Head of caudate nucleus (tissue), 42 donors: ENCODE measurements at regions not wholly inside any gene's neighbourhood (a gene's known extent, or its start where the extent isn't known, plus 50 kb on each side); places are given as distances from the start of the nearest gene placed in this dataset.

Experiments used
- DNase-seq, 42 donors: peaks; one replicate each; pipeline versions ENCODE4 v3.0.0 to v3.0.0-alpha.2; 2020 to 2021; ENCODE audit warnings: mixed read lengths in 7 of 42
- intact Hi-C: fragments of 100-400 bp; cut with DNase I; formaldehyde crosslinking; loops from one replicate; pipeline ENCODE4 v1.15.0; 2022

- DNase-seq, result peak in 11 of 42 donors; percentile 2 to 41 (median 16)
- intact Hi-C loops, result no loop called here
Observed at GRCh38 chrX:139203651-139204570, 326.6 kb upstream of the F9 start.

- DNase-seq, result peak in 8 of 42 donors; percentile 1 to 36 (median 12)
- intact Hi-C loops, result no loop called here
Observed at GRCh38 chrX:139202742-139203420, 327.7 kb upstream of the F9 start.

- intact Hi-C loops, result no loop called here
- no peak for DNase-seq
Observed at GRCh38 chrX:139201924-139202323, 328.6 kb upstream of the F9 start.

- intact Hi-C loops, result no loop called here
- no peak for DNase-seq
Observed at GRCh38 chrX:139200793-139201192, 329.7 kb upstream of the F9 start.

- no peak for DNase-seq
Observed at GRCh38 chrX:139200346-139200745, 330.2 kb upstream of the F9 start.

GRCh38 chrX:139199933-139200332 is 330.6 kb upstream of the F9 start:
- intact Hi-C loops, result no loop called here
- DNase-seq, result no peak

More at GRCh38 chrX:139200346-139200745, 330.2 kb upstream of the F9 start:
- intact Hi-C loops, result no loop called here

- intact Hi-C loops, result no loop called here
- no peak for DNase-seq
Observed at GRCh38 chrX:139198936-139199335, 331.6 kb upstream of the F9 start.

- no peak for DNase-seq
- intact Hi-C loops, result no loop called here
Observed at GRCh38 chrX:139196890-139197289, 333.6 kb upstream of the F9 start.

GRCh38 chrX:139194571-139195280 is 335.8 kb upstream of the F9 start:
- DNase-seq, result no peak
- intact Hi-C loops, result no loop called here

- intact Hi-C loops, result no loop called here
- no peak for DNase-seq
Observed at GRCh38 chrX:139192386-139192961, 338.1 kb upstream of the F9 start.

- DNase-seq, result no peak
- intact Hi-C loops, result no loop called here
Observed at GRCh38 chrX:139191746-139192385, 338.7 kb upstream of the F9 start.

- intact Hi-C loops, result no loop called here
Observed at GRCh38 chrX:139191286-139191685, 339.3 kb upstream of the F9 start.

GRCh38 chrX:139187738-139188137 is 342.8 kb upstream of the F9 start:
- intact Hi-C loops, result no loop called here
- DNase-seq, result no peak

More at GRCh38 chrX:139191286-139191685, 339.3 kb upstream of the F9 start:
- no peak for DNase-seq

- no peak for DNase-seq
- intact Hi-C loops, result no loop called here
Observed at GRCh38 chrX:139186991-139187390, 343.5 kb upstream of the F9 start.

- intact Hi-C loops, result no loop called here
- no peak for DNase-seq
Observed at GRCh38 chrX:139179592-139179991, 350.9 kb upstream of the F9 start.

- intact Hi-C loops, result no loop called here
- no peak for DNase-seq
Observed at GRCh38 chrX:139178980-139179379, 351.6 kb upstream of the F9 start.

GRCh38 chrX:139172731-139173130 is 357.8 kb upstream of the F9 start:
- intact Hi-C loops, result no loop called here
- no peak for DNase-seq

GRCh38 chrX:139170526-139171173 is 359.9 kb upstream of the F9 start:
- DNase-seq, result no peak

More at GRCh38 chrX:139170526-139171173, 359.9 kb upstream of the F9 start:
- intact Hi-C loops, result no loop called here
